ENCODE measurements at regions not wholly inside any gene's neighbourhood (a gene's known extent, or its start where the extent isn't known, plus 50 kb on each side); places are given as distances from the start of the nearest gene placed in this dataset.

DNA sequence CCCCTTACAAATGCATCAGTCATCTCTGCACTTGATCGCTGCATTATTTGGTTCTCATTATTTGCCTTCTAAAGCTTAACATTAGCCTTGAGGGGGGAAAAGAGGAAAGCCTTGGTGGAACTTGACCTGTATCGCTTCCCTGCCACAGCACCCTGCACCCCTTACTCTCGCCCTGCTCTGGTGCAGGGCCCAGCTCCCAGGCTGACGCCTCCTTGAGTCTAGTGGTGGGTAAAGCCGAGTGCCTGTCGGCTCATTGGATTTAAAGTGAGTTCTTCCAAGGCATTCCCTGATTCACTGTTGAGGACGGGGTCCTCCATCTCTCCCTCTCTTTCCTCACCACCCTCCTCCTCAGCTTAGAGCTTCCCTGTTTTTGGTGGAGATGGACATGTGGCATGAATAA is 145.0 kb upstream of the GYPC start:
- Histone ChIP-seq H3K4me3 (ENCODE audit: low read length) (no peak overlapping the region), H3K36me3 (replicated peaks; ENCODE audit: insufficient read depth, low read length) (no peaks in the 10 kb centered on the region), H2AFZ (ENCODE audit: low read length) (no peak overlapping the region), H3K9me2 (replicated peaks; ENCODE audit: insufficient read depth, low read length) (no peaks in the 10 kb centered on the region), H3K4me2 (ENCODE audit: low read depth, low read length) (no peak overlapping the region), H3K79me2 (ENCODE audit: low read length) (no peaks in the 10 kb centered on the region), H3K9ac (ENCODE audit: low read length) (no peak overlapping the region), H3K27me3 (replicated peaks; ENCODE audit: insufficient read depth, low read length) (no peaks in the 10 kb centered on the region), H4K20me1 (ENCODE audit: insufficient read depth, low read length) (no peaks in the 10 kb centered on the region), H3K4me1 (ENCODE audit: low read length) (no peaks in the 10 kb centered on the region), H3K9me3 (replicated peaks; ENCODE audit: insufficient read depth, low read length) (no peaks in the 10 kb centered on the region), H3K27ac (ENCODE audit: low read length) (no peak overlapping the region), H3F3A (ENCODE audit: insufficient read depth, low read length) (no peaks in the 10 kb centered on the region)
- TF ChIP-seq EZH2phosphoT487 (IDR thresholded peaks at IDR 0.05; ENCODE audit: low read length) (no peak), EZH2 (optimal IDR thresholded peaks at IDR 0.05; ENCODE audit: low read depth, low read length) (no peak)
- TF ChIP-seq, protein P1, sequence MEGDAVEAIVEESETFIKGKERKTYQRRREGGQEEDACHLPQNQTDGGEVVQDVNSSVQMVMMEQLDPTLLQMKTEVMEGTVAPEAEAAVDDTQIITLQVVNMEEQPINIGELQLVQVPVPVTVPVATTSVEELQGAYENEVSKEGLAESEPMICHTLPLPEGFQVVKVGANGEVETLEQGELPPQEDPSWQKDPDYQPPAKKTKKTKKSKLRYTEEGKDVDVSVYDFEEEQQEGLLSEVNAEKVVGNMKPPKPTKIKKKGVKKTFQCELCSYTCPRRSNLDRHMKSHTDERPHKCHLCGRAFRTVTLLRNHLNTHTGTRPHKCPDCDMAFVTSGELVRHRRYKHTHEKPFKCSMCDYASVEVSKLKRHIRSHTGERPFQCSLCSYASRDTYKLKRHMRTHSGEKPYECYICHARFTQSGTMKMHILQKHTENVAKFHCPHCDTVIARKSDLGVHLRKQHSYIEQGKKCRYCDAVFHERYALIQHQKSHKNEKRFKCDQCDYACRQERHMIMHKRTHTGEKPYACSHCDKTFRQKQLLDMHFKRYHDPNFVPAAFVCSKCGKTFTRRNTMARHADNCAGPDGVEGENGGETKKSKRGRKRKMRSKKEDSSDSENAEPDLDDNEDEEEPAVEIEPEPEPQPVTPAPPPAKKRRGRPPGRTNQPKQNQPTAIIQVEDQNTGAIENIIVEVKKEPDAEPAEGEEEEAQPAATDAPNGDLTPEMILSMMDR (IDR thresholded peaks at IDR 0.05; ENCODE audit: low read length), result no peak
- no peak for DNase-seq

DNA sequence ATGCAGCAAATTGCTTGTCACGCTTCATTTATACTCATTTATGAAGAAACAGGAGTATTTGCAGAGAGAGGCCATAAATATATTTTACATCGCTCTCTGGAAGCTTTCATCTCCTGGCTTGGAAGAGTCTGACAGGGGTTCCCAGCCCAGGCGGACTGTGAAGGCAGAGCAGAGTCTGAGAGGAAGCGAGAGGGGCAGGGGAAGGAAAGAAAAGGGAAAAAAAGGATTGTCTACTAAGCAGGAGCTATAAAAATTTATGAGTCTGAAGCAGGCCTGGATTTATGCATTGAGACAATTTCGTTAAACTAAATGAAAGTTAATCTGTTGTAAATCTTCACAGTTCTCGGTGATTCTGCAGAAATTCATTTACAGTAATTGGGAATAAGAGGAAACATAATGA is 143.9 kb upstream of the GYPC start:
- no peak overlapping the region for H2AFZ ChIP-seq (ENCODE audit: low read length)
- H4K20me1 ChIP-seq (ENCODE audit: insufficient read depth, low read length), result no peaks in the 10 kb centered on the region
- H3K9me3 ChIP-seq (replicated peaks; ENCODE audit: insufficient read depth, low read length), result no peaks in the 10 kb centered on the region
- TF ChIP-seq, protein P1 (IDR thresholded peaks at IDR 0.05; ENCODE audit: low read length), result no peak
- TF ChIP-seq EZH2phosphoT487 (IDR thresholded peaks at IDR 0.05; ENCODE audit: low read length) (no peak), EZH2 (optimal IDR thresholded peaks at IDR 0.05; ENCODE audit: low read depth, low read length) (no peak)
- no peaks in the 10 kb centered on the region for H3K9me2 ChIP-seq (replicated peaks; ENCODE audit: insufficient read depth, low read length)
- H3K4me2 ChIP-seq (ENCODE audit: low read depth, low read length), result no peak overlapping the region
- H3K36me3 ChIP-seq (replicated peaks; ENCODE audit: insufficient read depth, low read length), result no peaks in the 10 kb centered on the region
- DNase-seq, result no peak
- H3K27me3 ChIP-seq (replicated peaks; ENCODE audit: insufficient read depth, low read length), result no peaks in the 10 kb centered on the region
- H3K27ac ChIP-seq (ENCODE audit: low read length), result no peak overlapping the region
- no peaks in the 10 kb centered on the region for H3K4me1 ChIP-seq (ENCODE audit: low read length)
- no peak overlapping the region for H3K9ac ChIP-seq (ENCODE audit: low read length)
- H3F3A ChIP-seq (ENCODE audit: insufficient read depth, low read length), result no peaks in the 10 kb centered on the region
- H3K4me3 ChIP-seq (ENCODE audit: low read length), result no peak overlapping the region
- H3K79me2 ChIP-seq (ENCODE audit: low read length), result no peaks in the 10 kb centered on the region

DNA sequence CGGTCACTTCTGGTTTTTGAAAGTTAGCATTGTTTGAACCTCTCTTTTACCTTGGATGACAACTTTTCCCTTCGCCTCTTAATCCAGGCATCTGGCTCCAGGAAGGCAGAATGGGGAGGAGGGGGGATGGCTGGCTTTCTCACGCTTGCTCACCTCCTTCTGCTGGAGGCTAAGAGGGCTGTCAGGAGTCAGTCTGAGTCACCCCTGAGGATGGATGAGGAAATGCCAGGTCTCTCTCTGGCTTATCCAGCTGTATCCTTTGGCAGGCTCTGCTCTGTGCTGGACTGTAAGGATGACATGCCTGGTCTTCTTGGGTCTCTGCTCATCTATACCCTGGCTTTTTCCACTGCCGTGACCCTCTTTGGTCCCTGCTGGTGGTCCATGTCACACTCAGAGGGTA is 142.9 kb upstream of the GYPC start:
- H3K4me1 ChIP-seq (ENCODE audit: low read length), result no peaks in the 10 kb centered on the region
- no peak overlapping the region for H3K9ac ChIP-seq (ENCODE audit: low read length)
- no peak overlapping the region for H3K27ac ChIP-seq (ENCODE audit: low read length)
- no peak overlapping the region for H2AFZ ChIP-seq (ENCODE audit: low read length)
- H3K4me2 ChIP-seq (ENCODE audit: low read depth, low read length), result no peak overlapping the region
- H4K20me1 ChIP-seq (ENCODE audit: insufficient read depth, low read length), result no peaks in the 10 kb centered on the region
- no peaks in the 10 kb centered on the region for H3K79me2 ChIP-seq (ENCODE audit: low read length)
- H3K9me3 ChIP-seq (replicated peaks; ENCODE audit: insufficient read depth, low read length), result no peaks in the 10 kb centered on the region
- H3K36me3 ChIP-seq (replicated peaks; ENCODE audit: insufficient read depth, low read length), result no peaks in the 10 kb centered on the region
- no peaks in the 10 kb centered on the region for H3F3A ChIP-seq (ENCODE audit: insufficient read depth, low read length)
- no peaks in the 10 kb centered on the region for H3K9me2 ChIP-seq (replicated peaks; ENCODE audit: insufficient read depth, low read length)
- TF ChIP-seq EZH2phosphoT487 (IDR thresholded peaks at IDR 0.05; ENCODE audit: low read length) (no peak), EZH2 (optimal IDR thresholded peaks at IDR 0.05; ENCODE audit: low read depth, low read length) (no peak)
- TF ChIP-seq, protein P1 (IDR thresholded peaks at IDR 0.05; ENCODE audit: low read length), result no peak
- H3K27me3 ChIP-seq (replicated peaks; ENCODE audit: insufficient read depth, low read length), result no peaks in the 10 kb centered on the region
- DNase-seq, result no peak
- no peak overlapping the region for H3K4me3 ChIP-seq (ENCODE audit: low read length)
